ENCODE measurements at regions not wholly inside any gene's neighbourhood (a gene's known extent, or its start where the extent isn't known, plus 50 kb on each side); places are given as distances from the start of the nearest gene placed in this dataset.

DNA sequence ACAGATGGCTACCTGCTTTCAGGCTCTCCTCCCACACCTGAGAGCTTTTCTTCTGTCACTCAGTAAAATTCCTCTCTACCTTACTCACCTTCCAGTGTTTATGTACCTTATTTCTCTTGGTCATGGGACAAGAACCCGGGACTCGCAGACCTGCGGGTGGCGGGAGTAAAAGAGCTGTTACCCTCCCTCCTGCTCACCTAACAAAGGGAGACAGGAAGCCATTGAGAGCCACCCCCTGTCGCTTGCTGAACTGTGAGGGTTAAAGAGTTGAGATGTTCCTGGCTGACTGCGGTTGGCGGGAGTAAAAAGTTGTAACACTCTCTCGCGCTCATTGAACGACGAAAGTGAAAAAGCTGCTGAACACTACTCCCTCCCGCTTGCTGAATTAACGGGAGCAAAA, 1935.1 kb upstream of the FLRT2 start:
- TF ChIP-seq, protein P1, sequence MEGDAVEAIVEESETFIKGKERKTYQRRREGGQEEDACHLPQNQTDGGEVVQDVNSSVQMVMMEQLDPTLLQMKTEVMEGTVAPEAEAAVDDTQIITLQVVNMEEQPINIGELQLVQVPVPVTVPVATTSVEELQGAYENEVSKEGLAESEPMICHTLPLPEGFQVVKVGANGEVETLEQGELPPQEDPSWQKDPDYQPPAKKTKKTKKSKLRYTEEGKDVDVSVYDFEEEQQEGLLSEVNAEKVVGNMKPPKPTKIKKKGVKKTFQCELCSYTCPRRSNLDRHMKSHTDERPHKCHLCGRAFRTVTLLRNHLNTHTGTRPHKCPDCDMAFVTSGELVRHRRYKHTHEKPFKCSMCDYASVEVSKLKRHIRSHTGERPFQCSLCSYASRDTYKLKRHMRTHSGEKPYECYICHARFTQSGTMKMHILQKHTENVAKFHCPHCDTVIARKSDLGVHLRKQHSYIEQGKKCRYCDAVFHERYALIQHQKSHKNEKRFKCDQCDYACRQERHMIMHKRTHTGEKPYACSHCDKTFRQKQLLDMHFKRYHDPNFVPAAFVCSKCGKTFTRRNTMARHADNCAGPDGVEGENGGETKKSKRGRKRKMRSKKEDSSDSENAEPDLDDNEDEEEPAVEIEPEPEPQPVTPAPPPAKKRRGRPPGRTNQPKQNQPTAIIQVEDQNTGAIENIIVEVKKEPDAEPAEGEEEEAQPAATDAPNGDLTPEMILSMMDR (IDR thresholded peaks at IDR 0.05; ENCODE audit: poor library complexity): no peak
- no peak for TF ChIP-seq EZH2 (IDR thresholded peaks at IDR 0.05; ENCODE audit: borderline replicate concordance)
- TF ChIP-seq EZH2phosphoT487 (IDR thresholded peaks at IDR 0.05; ENCODE audit: low read depth, severe bottlenecking, unreplicated experiment): no peak
